DMS114 treated with DMSO at 0.1 percent for 48 hours (cell line): ENCODE measurements at regions not wholly inside any gene's neighbourhood (a gene's known extent, or its start where the extent isn't known, plus 50 kb on each side); places are given as distances from the start of the nearest gene placed in this dataset.
"Not testable (repeated sequence)": the region's sequence is repeated elsewhere in the genome, so short reads cannot be mapped to it uniquely, and the experiment has no call there.

Experiments
- DNase-seq: peaks from one replicate; lab custom pipeline; 2025; ENCODE audit not compliant: unreplicated experiment; lab: John Stamatoyannopoulos, UW

GRCh38 chr11:86861810-86862209, 61.5 kb downstream of the PRSS23 start:
- DNase-seq: no peak

DNA sequence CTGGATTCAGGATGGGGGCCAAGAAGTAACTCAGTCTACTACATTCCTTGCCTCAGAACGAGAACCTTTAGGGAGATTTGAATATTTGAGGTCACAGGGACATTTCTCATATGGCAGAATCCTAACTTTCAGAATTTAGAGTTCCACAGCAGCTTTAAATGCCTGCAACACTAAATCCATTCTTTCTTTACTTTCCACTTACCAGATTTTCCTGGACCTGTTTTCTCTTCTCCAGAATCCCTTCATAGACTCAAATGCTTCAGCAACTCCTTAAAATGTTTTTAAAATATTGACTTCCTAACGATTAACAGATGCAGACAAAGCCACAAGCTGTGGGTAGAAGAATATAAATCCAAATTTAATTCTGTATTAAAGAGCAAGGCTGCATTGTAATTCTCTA, 63.1 kb downstream of the PRSS23 start:
- DNase-seq: no peak

DNA sequence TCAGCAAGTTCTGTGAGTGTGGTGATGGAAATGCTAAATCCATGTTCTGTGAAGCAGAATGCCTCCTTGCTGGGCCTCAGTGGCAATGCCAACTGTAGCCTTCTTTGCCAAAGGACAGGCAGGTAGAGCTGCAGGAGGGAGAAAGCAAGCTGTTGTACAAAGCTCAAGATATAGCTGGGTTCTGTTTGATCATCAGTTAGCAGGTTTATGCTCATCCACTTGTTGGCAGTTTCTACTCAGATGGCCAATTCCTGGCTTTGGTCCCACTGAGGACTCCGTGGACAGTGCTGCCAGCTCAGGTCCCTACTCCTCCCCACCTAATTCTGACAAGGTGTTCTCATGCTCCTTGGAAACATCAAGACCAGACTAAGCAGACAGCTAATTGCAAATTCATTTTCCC, 65.1 kb downstream of the PRSS23 start:
- no peak for DNase-seq

GRCh38 chr11:86869531-86869930, 69.2 kb downstream of the PRSS23 start:
- no peak for DNase-seq

DNA sequence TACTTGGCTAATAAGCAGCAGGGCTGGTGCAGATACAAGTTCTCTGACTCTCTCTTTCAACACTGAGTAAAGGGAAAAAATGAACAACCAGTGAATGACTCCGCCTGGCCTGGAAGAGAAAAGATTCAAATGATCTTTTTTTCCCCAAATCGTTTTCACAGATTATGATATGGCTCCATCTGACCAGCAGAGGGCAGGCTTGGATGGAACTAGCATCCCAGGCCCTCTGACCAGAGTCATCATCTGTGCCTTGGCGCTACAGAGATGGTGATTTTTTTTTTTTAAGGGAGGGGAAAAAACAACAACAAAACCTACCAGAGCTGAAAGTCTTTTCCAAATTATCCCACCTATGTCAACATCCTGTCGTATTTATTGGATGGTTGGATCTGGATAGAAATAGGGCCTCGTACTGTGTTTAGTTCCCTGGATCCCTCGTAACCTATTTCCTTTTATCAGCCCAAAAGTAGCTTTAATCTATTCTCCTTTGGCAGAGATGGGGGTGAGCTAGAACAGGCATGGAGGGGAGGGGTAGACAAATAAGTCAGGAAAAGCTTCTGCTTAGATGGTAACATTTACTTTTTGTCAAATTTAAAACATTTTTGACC, 69.7 kb downstream of the PRSS23 start:
- DNase-seq: peak; percentile 20

DNA sequence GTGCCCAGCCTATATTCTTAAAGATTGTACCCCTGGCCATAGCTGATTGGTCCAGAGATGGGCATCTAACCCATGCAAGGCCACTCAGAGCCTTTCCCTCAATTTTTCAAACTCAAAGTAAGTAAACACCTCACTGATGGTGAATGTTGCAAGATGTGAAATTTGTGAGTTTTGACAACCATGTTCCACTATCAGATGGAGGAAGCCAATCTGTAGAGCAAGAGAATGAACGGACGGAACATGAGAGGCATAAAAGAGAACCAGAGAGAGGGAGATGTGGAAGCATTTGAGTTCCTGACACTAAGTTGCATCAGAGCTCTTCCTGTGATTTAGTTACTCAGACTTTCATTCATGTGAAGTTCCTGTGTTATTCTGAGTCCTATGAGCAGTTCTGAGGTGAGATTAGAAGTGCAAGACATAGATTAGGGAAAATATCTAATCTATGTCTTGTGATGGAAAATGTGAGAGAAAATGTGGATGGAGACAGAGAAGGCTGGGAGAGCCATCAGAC, 73.3 kb downstream of the PRSS23 start:
- DNase-seq: no peak

DNA sequence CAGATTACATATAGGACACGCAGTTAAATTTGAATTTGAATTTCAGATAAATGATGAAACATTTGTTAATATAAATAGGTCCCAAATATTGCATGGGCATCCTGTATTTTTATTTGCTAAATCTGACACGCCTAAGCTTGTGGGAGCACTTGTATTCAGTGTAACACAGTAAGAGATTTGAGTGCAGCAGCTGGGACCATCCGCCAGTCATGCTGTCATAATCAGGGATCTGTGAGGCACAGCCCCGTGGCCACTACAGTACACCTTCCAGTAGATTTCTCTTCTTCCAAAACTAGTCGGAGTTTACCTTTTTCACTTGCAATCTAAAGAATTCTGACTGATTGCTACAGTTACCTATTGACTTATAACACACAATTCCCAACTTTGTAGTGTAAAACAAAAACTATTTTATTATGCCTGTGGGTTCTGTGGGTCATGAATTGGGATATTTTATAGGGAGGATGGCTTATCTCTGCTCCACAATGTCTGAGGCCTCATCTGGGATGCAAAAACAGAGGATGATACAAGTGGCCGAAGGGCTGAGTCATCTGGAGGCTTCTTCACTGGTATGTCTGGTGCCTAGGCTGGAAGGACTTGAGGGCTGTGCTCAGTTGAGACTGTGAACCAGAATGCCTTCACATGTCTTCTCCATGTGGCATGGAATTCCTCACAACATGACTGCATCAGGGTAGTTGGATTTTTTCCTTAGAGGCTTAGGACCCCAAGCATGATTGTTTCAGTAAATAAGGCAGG, 74.1 kb downstream of the PRSS23 start:
- DNase-seq: no peak

- DNase-seq: no peak
These were observed 76.4 kb downstream of the PRSS23 start for GRCh38 chr11:86876716-86877234.

GRCh38 chr11:86877503-86877902, 77.2 kb downstream of the PRSS23 start:
- no peak for DNase-seq

- not testable (repeated sequence) for DNase-seq
These were observed 76.0 kb downstream of the FZD4 start for GRCh38 chr11:86879241-86879640.

DNA sequence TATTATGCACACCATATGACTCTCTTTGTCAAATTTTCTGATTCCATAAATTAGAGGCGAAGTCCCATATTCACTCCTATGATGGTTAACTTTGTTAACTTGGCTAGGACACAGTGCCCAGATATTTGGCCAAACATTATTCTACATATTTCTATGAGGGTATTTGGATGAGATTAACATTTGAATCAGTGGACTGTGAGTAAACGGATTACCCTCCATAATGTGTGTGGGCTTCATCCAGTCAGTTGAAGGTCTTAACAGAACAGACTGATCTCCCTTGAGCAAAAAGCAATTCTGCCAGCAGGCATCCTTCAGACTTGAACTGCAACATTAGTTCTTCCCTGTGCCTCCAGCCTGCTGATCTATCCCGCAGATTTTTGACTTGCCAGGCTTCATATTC, 69.9 kb downstream of the FZD4 start:
- DNase-seq: no peak

DNA sequence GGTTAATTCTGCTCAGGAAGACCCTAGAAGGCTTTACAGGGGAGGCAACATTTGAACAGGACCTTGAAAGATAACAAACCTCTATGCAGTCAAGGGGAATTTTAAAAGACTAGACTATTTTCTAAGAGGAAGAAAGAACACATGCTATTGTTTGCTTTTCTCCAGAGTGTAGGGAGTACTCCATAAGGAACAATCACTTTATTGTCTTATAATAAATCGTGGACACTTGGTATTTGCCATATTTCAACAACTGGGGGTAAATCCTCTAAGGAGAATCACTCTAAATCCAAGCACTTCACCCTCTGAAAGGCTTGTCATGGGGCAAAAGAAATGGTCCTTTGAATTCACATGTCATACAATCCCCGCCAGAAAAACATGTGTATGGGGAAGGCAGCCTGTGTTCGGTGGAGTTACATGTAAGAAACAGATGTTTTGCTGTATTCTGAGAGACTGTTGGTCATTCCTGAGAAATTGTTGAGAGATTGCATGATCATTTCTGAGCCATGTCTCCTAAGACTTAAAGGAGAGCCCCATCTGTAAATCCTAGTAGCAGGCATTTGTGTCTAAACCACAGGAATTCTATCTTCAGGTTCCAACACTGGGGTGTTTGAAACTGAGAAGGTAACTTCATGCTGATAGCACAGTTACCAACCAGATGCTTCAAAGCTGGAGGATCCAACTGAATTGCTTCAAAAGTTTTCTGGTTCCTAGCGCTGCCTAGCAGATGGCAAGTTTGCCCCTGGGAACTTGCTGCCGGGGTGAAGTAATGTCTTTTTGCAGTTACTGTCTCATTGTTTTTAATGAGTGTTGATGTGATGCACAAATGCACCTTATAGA, 66.8 kb downstream of the FZD4 start:
- DNase-seq: no peak

GRCh38 chr11:86889001-86889341, 66.2 kb downstream of the FZD4 start:
- DNase-seq: no peak

DNA sequence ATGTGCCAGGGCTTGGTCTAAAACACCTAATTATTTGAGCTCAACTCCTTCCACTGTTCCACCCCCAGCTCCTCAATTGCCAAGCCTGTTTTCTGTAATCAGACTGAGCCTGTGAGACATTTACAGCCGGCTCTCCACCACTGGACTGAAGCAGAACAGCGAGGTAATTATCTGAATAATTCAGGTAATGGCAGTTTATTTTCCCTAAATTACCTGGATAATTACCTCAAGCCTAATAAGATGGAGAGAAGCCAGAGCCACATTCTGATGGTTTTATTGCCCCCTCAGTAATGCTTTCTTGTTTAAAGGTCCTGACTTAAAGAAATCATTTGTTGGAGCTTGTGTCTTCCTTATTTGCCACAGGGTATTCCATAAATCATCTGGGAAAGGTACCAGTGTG, 64.2 kb downstream of the FZD4 start:
- DNase-seq: no peak

DNA sequence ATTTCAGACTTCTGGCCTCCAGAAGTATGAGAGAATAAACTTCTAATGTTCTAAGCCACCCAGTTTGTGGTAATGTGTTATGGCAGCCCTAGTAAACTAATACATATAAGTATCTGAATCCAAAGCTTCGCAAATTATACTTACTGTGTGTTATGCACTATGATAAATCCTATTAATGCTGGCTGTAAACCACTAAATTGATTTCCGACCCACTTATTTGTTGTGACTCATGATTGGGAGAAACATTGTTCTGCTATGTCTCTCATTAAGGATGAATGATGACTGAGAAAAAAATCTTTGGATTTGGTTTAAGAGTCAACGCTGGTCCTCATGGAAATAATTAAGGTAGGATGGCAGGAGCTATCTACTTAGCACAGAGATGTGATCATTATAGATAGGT, 62.0 kb downstream of the FZD4 start:
- DNase-seq: no peak
